MM.1S (cell line): ENCODE measurements at regions not wholly inside any gene's neighbourhood (a gene's known extent, or its start where the extent isn't known, plus 50 kb on each side); places are given as distances from the start of the nearest gene placed in this dataset.

Source experiments
- EZH2 ChIP-seq: fragments of 300-600 bp; sonication (generic); optimal IDR thresholded peaks from 2 replicates; pipeline ENCODE3; 2017; ENCODE audit warnings: low read depth, mild to moderate bottlenecking, antibody characterized with exemption, low read length, mixed read lengths
- TF ChIP-seq, protein P1 (sequence below): fragments of 300-600 bp; sonication (generic); IDR thresholded peaks from 2 replicates; pipeline ENCODE4 v1.5.1; 2016; ENCODE audit warnings: antibody characterized with exemption, low read length, mixed read lengths

DNA sequence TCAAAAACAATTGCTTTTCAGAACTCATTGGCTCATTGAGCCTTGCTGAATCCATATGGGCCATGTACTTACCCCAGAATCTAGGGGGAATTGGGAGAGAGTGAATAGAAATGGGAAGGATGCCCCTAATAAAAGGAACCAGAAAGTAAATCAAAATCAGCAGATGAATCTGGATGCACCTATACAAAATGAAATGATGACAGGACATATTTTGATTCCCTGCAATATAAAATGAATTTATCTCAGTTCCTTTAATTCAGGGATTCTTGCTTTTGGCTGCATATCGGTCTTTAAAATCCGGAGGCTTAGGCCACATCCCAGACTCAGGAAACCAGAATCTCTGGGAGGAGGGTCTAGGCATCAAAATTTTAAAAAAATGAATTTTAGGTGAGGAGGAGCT lies 107.7 kb upstream of the NEO1 start:
- TF ChIP-seq, protein P1, sequence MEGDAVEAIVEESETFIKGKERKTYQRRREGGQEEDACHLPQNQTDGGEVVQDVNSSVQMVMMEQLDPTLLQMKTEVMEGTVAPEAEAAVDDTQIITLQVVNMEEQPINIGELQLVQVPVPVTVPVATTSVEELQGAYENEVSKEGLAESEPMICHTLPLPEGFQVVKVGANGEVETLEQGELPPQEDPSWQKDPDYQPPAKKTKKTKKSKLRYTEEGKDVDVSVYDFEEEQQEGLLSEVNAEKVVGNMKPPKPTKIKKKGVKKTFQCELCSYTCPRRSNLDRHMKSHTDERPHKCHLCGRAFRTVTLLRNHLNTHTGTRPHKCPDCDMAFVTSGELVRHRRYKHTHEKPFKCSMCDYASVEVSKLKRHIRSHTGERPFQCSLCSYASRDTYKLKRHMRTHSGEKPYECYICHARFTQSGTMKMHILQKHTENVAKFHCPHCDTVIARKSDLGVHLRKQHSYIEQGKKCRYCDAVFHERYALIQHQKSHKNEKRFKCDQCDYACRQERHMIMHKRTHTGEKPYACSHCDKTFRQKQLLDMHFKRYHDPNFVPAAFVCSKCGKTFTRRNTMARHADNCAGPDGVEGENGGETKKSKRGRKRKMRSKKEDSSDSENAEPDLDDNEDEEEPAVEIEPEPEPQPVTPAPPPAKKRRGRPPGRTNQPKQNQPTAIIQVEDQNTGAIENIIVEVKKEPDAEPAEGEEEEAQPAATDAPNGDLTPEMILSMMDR, result no peak
- TF ChIP-seq EZH2, result no peak
